ENCODE measurements at regions not wholly inside any gene's neighbourhood (a gene's known extent, or its start where the extent isn't known, plus 50 kb on each side); places are given as distances from the start of the nearest gene placed in this dataset.
"Not testable (repeated sequence)": the region's sequence is repeated elsewhere in the genome, so short reads cannot be mapped to it uniquely, and the experiment has no call there.

DNA sequence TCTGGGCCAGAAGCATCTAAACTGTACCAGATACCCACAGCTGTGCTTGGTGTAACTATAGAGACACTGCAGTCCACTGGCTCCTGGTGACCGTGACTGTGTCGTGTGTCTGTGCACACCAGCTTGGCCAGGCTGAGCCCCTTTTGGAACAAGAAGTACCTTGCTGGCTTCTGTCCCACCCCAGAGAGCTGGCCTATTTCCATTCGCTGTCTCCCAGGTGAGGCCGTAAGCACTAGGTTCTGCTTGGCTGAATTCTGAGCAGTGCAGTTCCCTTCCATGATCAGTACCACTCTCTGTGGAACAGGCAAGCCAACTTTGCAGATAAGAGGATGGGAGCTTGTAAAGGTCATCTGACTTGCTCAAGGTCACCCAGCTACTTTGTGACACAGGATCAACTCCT, 119.9 kb upstream of the DNAH14 start:
- 86 to 92% methylated on average over 4 of the region's 4 CpGs for WGBS, 2 donors
- H3K27ac ChIP-seq (ENCODE audit: low read depth in 1 of 2, low read length in 2 of 2), result no peak overlapping the region
- peaks cover 6% of the 10 kb centered on the region for H3K9me3 ChIP-seq (ENCODE audit: control insufficient read depth, low read length)
- H3K4me3 ChIP-seq (ENCODE audit: low read length in 2 of 2), result no peak overlapping the region
- no peaks in the 10 kb centered on the region for H3K36me3 ChIP-seq (ENCODE audit: control insufficient read depth in 1 of 2, insufficient read depth in 2 of 2, low read length in 1 of 2)
- ATAC-seq (ENCODE audit: low FRiP score), result no peak
- no peaks in the 10 kb centered on the region for H3K4me1 ChIP-seq (ENCODE audit: control insufficient read depth in 1 of 2, insufficient read depth in 2 of 2, low read length in 2 of 2)
- intact Hi-C loops (cut with DNase I), result no loop called here
- no peak for DNase-seq
- peaks cover 0 to 1% of the 10 kb centered on the region in 2 donors for H3K27me3 ChIP-seq (ENCODE audit: control insufficient read depth in 1 of 2, insufficient read depth in 2 of 2, low read length in 1 of 2)

DNA sequence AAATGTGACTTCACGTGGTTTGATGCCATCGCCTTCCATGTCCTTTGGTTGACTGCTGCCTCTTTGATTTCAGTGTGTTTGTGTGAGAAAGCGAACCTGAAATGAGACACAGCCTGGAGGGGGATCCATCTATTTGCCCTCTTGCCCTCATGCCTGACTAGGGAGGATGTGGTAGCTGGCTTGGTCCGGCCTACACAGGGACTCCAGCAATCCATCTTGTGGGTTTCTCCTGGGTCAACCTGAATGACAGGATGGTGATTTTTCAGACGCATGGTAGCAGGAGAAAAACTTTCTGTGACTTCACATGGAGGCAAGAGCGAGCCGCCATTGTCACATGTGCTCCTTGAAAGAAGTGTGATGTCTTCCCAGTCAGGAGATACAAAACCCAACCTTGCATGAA, 117.9 kb upstream of the DNAH14 start:
- no peaks in the 10 kb centered on the region for H3K36me3 ChIP-seq (ENCODE audit: control insufficient read depth in 1 of 2, insufficient read depth in 2 of 2, low read length in 1 of 2)

DNA sequence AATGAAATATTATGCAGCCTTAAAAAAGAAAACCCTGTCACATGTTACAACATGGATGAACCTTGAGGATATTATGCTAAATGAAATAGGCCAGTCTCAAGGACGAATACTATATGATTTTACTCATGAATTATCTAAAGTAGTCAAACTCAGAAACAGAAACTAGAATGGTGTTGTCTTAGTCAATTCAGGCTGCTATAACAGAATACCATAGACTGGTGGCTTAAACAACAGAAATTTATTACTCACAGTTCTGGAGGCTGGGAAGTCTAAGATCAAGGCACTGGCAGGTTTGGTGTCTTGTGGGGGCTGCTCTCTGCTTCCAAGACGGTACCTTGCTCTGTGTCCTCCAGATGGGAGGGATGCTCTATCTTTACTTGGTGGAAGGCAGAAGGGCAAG, 113.8 kb upstream of the DNAH14 start:
- Histone ChIP-seq H3K36me3 (ENCODE audit: control insufficient read depth in 1 of 2, insufficient read depth in 2 of 2, low read length in 1 of 2) (no peaks in the 10 kb centered on the region), H3K27me3 (ENCODE audit: control insufficient read depth in 1 of 2, insufficient read depth in 2 of 2, low read length in 1 of 2) (peaks cover 0 to 2% of the 10 kb centered on the region in 2 donors), H3K27ac (ENCODE audit: low read depth in 1 of 2, low read length in 2 of 2) (no peak overlapping the region), H3K4me3 (ENCODE audit: low read length in 2 of 2) (no peak overlapping the region), H3K4me1 (ENCODE audit: control insufficient read depth in 1 of 2, insufficient read depth in 2 of 2, low read length in 2 of 2) (no peaks in the 10 kb centered on the region), H3K9me3 (ENCODE audit: control insufficient read depth, low read length) (peaks cover 9% of the 10 kb centered on the region)
- DNase-seq, result no peak
- intact Hi-C loops (cut with DNase I), result no loop called here
- no peak for ATAC-seq (ENCODE audit: low FRiP score)
- 66 to 70% methylated on average over 2 of the region's 2 CpGs for WGBS, 2 donors

More for the DNA sequence above, 117.9 kb upstream of the DNAH14 start:
- DNase-seq, result peak in 1 of 2 donors; percentile 26
- intact Hi-C loops (cut with DNase I), result no loop called here
- Histone ChIP-seq H3K9me3 (ENCODE audit: control insufficient read depth, low read length) (peaks cover 7% of the 10 kb centered on the region), H3K4me3 (ENCODE audit: low read length in 2 of 2) (no peak overlapping the region), H3K4me1 (ENCODE audit: control insufficient read depth in 1 of 2, insufficient read depth in 2 of 2, low read length in 2 of 2) (no peaks in the 10 kb centered on the region), H3K27ac (ENCODE audit: low read depth in 1 of 2, low read length in 2 of 2) (no peak overlapping the region), H3K27me3 (ENCODE audit: control insufficient read depth in 1 of 2, insufficient read depth in 2 of 2, low read length in 1 of 2) (peaks cover 0 to 1% of the 10 kb centered on the region in 2 donors)
- no peak for ATAC-seq (ENCODE audit: low FRiP score)
- 67 to 72% methylated on average over 7 of the region's 7 CpGs for WGBS, 2 donors

DNA sequence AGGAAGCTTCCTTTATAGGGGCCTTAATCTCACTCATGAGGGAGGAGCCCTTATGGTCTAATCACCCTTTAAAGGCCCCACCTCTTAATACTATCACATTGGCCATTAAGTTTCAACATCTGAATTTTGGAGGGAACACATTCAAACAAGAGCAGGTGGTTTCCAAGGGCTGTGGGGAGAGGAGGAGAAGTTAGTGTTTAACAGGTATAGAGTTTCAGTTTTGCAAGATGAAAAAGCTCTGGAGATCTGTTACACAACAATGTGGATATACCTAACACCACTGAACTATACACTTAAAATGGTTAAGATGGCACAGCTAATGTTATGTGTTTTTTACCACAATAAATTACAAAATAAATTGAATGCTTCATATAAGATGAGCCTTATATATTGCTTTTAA, 113.4 kb upstream of the DNAH14 start:
- intact Hi-C loops (cut with DNase I), result no loop called here
- H3K4me1 ChIP-seq (ENCODE audit: control insufficient read depth in 1 of 2, insufficient read depth in 2 of 2, low read length in 2 of 2), result no peaks in the 10 kb centered on the region
- DNase-seq, result no peak
- no peak for ATAC-seq (ENCODE audit: low FRiP score)
- H3K36me3 ChIP-seq (ENCODE audit: control insufficient read depth in 1 of 2, insufficient read depth in 2 of 2, low read length in 1 of 2), result no peaks in the 10 kb centered on the region
- H3K27ac ChIP-seq (ENCODE audit: low read depth in 1 of 2, low read length in 2 of 2), result no peak overlapping the region
- peaks cover 8% of the 10 kb centered on the region for H3K9me3 ChIP-seq (ENCODE audit: control insufficient read depth, low read length)
- no peak overlapping the region for H3K4me3 ChIP-seq (ENCODE audit: low read length in 2 of 2)
- peaks cover 0 to 2% of the 10 kb centered on the region in 2 donors for H3K27me3 ChIP-seq (ENCODE audit: control insufficient read depth in 1 of 2, insufficient read depth in 2 of 2, low read length in 1 of 2)

DNA sequence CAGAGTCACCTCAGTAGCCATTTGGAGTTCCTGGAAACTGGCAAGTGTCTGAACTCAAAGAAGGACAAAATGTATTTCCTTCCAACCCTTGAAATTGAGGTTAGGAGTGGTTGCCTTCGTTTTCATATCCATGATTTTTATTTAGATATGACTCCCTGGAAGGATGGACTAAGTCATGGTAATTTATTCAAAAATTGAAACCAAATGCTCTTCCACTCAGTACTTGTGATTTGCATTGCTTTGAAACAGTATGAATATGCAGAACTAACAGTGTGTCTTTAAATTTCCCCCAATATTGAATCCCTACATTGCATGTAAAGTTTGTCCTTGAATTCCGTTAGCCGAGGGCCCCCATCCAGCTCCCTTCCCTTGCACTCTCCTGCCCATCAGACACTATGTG, 112.1 kb upstream of the DNAH14 start:
- no peaks in the 10 kb centered on the region for H3K36me3 ChIP-seq (ENCODE audit: control insufficient read depth in 1 of 2, insufficient read depth in 2 of 2, low read length in 1 of 2)
- no peaks in the 10 kb centered on the region for H3K4me1 ChIP-seq (ENCODE audit: control insufficient read depth in 1 of 2, insufficient read depth in 2 of 2, low read length in 2 of 2)
- ATAC-seq (ENCODE audit: low FRiP score) (no peak), DNase-seq (no peak)
- WGBS, 2 donors, result 67 to 83% methylated on average over 3 of the region's 3 CpGs
- no peak overlapping the region for H3K27ac ChIP-seq (ENCODE audit: low read depth in 1 of 2, low read length in 2 of 2)
- H3K9me3 ChIP-seq (ENCODE audit: control insufficient read depth, low read length), result peaks cover 9% of the 10 kb centered on the region
- H3K4me3 ChIP-seq (ENCODE audit: low read length in 2 of 2), result no peak overlapping the region
- H3K27me3 ChIP-seq (ENCODE audit: control insufficient read depth in 1 of 2, insufficient read depth in 2 of 2, low read length in 1 of 2), result peaks cover 0 to 2% of the 10 kb centered on the region in 2 donors
- intact Hi-C loops (cut with DNase I), result no loop called here

DNA sequence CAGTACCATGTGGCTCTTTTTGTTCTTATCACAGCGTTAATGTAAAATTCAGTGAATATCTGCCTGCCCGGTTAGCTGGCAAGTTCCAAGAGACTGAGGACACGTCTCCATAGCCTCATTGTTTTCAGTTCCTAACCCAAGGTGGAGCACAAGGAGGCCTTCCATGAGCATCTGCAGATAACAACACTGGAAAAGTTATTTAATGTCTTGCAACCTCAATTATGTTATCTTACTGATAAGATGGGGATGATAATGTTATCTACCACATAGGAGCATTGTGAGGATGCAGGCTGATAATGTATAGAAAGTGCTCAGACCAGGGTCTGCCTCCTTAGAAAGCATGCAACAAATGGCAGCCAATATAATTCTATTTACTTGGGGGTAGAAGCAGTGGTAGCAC, 109.6 kb upstream of the DNAH14 start:
- Histone ChIP-seq H3K4me1 (ENCODE audit: control insufficient read depth in 1 of 2, insufficient read depth in 2 of 2, low read length in 2 of 2) (no peaks in the 10 kb centered on the region), H3K9me3 (ENCODE audit: control insufficient read depth, low read length) (peaks cover 8% of the 10 kb centered on the region), H3K27ac (ENCODE audit: low read depth in 1 of 2, low read length in 2 of 2) (no peak overlapping the region), H3K27me3 (ENCODE audit: control insufficient read depth in 1 of 2, insufficient read depth in 2 of 2, low read length in 1 of 2) (peaks cover 0 to 2% of the 10 kb centered on the region in 2 donors), H3K36me3 (ENCODE audit: control insufficient read depth in 1 of 2, insufficient read depth in 2 of 2, low read length in 1 of 2) (no peaks in the 10 kb centered on the region), H3K4me3 (ENCODE audit: low read length in 2 of 2) (no peak overlapping the region)
- intact Hi-C loops (cut with DNase I), result no loop called here
- ATAC-seq (ENCODE audit: low FRiP score), result no peak
- DNase-seq, result no peak
- 74 to 78% methylated on average over 3 of the region's 3 CpGs for WGBS, 2 donors

DNA sequence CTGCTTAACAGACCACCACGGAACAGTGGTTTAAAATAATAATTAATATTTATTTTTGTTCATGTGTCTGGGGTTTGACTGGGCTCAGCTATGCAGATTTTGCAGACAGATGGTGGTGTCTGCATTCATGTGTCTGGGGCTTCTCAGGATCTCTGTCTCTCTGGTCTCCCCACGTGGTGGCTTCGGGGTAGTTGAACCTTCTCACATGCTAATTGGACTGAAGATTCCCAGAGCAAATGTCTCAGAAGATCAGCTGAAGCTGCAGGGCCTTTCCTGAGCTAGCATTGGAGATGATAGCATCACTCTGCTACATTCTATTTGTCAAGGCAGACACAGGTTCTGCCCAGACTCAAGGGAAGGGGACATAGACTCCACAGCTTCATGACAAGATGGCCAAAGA, 109.1 kb upstream of the DNAH14 start:
- intact Hi-C loops (cut with DNase I), result no loop called here
- H3K27ac ChIP-seq (ENCODE audit: low read depth in 1 of 2, low read length in 2 of 2), result no peak overlapping the region

DNA sequence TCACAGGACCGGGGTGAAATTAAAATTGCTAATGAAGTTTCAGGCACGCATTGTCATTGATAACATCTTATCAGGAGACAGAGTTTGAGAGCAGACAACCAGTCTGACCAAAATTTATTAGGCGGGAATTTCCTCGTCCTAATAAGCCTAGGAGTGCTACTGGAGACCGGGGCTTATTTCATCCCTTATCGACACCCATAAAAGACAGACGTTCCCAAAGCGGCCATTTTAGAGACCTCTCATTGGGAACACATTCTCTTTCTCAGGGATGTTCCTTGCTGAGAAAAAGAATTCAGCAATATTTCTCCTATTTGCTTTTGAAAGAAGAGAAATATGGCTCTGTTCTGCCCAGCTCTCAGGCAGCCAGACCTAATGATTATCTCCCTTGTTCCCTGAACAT, 107.7 kb upstream of the DNAH14 start:
- ATAC-seq (ENCODE audit: low FRiP score); H3K27ac ChIP-seq (ENCODE audit: low read depth in 1 of 2, low read length in 2 of 2); H3K4me3 ChIP-seq (ENCODE audit: low read length in 2 of 2); H3K27me3 ChIP-seq (ENCODE audit: control insufficient read depth in 1 of 2, insufficient read depth in 2 of 2, low read length in 1 of 2); H3K9me3 ChIP-seq (ENCODE audit: control insufficient read depth, low read length); H3K4me1 ChIP-seq (ENCODE audit: control insufficient read depth in 1 of 2, insufficient read depth in 2 of 2, low read length in 2 of 2); DNase-seq; H3K36me3 ChIP-seq (ENCODE audit: control insufficient read depth in 1 of 2, insufficient read depth in 2 of 2, low read length in 1 of 2); intact Hi-C loops (cut with DNase I): not testable (repeated sequence)
- WGBS, 2 donors, result 88 to 94% methylated on average over 8 of the region's 8 CpGs

More for the DNA sequence above, 109.1 kb upstream of the DNAH14 start:
- Histone ChIP-seq H3K4me3 (ENCODE audit: low read length in 2 of 2) (no peak overlapping the region), H3K4me1 (ENCODE audit: control insufficient read depth in 1 of 2, insufficient read depth in 2 of 2, low read length in 2 of 2) (no peaks in the 10 kb centered on the region), H3K27me3 (ENCODE audit: control insufficient read depth in 1 of 2, insufficient read depth in 2 of 2, low read length in 1 of 2) (peaks cover 0 to 2% of the 10 kb centered on the region in 2 donors), H3K9me3 (ENCODE audit: control insufficient read depth, low read length) (peaks cover 8% of the 10 kb centered on the region), H3K36me3 (ENCODE audit: control insufficient read depth in 1 of 2, insufficient read depth in 2 of 2, low read length in 1 of 2) (no peaks in the 10 kb centered on the region)
- no peak for ATAC-seq (ENCODE audit: low FRiP score)
- DNase-seq, result no peak
- WGBS, 2 donors, result 59 to 66% methylated on average over 3 of the region's 3 CpGs

DNA sequence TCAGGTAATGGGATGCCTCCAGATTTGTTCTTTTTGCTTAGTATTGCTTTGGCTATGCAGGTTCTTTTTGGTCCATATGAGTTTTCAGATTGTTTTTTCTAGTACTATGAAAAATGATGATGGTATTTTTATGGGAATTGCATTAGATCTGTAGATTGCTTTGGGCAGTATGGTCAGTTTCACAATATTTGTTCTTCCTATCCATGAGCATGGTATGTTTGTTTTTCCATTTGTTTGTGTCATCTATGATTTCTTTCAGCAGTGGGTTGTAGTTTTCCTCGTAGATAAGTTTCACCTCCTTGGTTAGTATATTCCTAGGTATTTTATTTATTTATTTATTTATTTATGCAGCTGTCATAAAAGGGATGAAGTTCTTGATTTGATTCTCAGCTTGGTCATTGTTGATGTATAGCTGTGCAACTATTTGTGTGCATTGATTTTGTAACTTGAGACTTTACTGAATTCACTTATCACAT, 103.9 kb upstream of the DNAH14 start:
- no peak overlapping the region for H3K27ac ChIP-seq (ENCODE audit: low read depth in 1 of 2, low read length in 2 of 2)
- H3K4me3 ChIP-seq (ENCODE audit: low read length in 2 of 2), result no peak overlapping the region
- no peaks in the 10 kb centered on the region for H3K27me3 ChIP-seq (ENCODE audit: control insufficient read depth in 1 of 2, insufficient read depth in 2 of 2, low read length in 1 of 2)
- peaks cover 4% of the 10 kb centered on the region for H3K9me3 ChIP-seq (ENCODE audit: control insufficient read depth, low read length)
- no peak for DNase-seq
- H3K36me3 ChIP-seq (ENCODE audit: control insufficient read depth in 1 of 2, insufficient read depth in 2 of 2, low read length in 1 of 2), result no peaks in the 10 kb centered on the region
- no peaks in the 10 kb centered on the region for H3K4me1 ChIP-seq (ENCODE audit: control insufficient read depth in 1 of 2, insufficient read depth in 2 of 2, low read length in 2 of 2)
- ATAC-seq (ENCODE audit: low FRiP score), result no peak
- 77 to 83% methylated on average over 1 of the region's 1 CpG for WGBS, 2 donors
- intact Hi-C loops (cut with DNase I), result no loop called here
